Mucosa of descending colon (tissue), 3 donors: ENCODE measurements at regions not wholly inside any gene's neighbourhood (a gene's known extent, or its start where the extent isn't known, plus 50 kb on each side); places are given as distances from the start of the nearest gene placed in this dataset.

Source experiments
- ATAC-seq: fragments of 200-7000 bp; cut with Tn5 transposase; one replicate; pipeline ENCODE4 v1.9.1; 2020; ENCODE audit warnings: mild to moderate bottlenecking, moderate library complexity
- DNase-seq, 3 donors: peaks; one replicate each; pipeline ENCODE4 v3.0.0-alpha.2; 2020
- H3K36me3 ChIP-seq: fragments of 200-600 bp; one replicate; pipeline ENCODE4 v1.8.0; 2021; ENCODE audit warnings: low read depth, mild to moderate bottlenecking
- H3K4me1 ChIP-seq: fragments of 200-600 bp; one replicate; pipeline ENCODE4 v1.8.0; 2021; ENCODE audit warnings: low read depth, mild to moderate bottlenecking
- H3K4me3 ChIP-seq: fragments of 200-600 bp; one replicate; pipeline ENCODE4 v1.8.0; 2021; ENCODE audit warnings: mild to moderate bottlenecking
- H3K9me3 ChIP-seq: fragments of 200-600 bp; one replicate; pipeline ENCODE4 v1.8.0; 2021; ENCODE audit warnings: mild to moderate bottlenecking
- intact Hi-C, 2 donors: fragments of 100-400 bp; cut with DNase I in 1 of 2; cut with micrococcal nuclease in 1 of 2; formaldehyde crosslinking; loops; one replicate each; pipeline versions ENCODE4 v1.11.0 to v1.11.1; 2022; cut with DNase I, micrococcal nuclease
- TF ChIP-seq, protein P1 (sequence below): fragments of 200-600 bp; IDR thresholded peaks from one replicate; pipeline ENCODE4 v1.8.0; 2022; ENCODE audit warnings: antibody characterized with exemption, mild to moderate bottlenecking
- donor health status: DM: no; HTN: no; CAD: no; lungs with moderate emphysema.
- donor health status: DM: no; HTN: no; CAD: no.
- donor health status: DM: no; HTN: yes; CAD: no.

GRCh38 chr15:56538901-56539545 is 74.1 kb upstream of the MNS1 start:
- ATAC-seq (no peak), DNase-seq (no peak)
- Histone ChIP-seq H3K4me3 (no peak overlapping the region), H3K9me3 (peaks cover under 1% of the 10 kb centered on the region), H3K36me3 (no peaks in the 10 kb centered on the region), H3K4me1 (no peaks in the 10 kb centered on the region)
- TF ChIP-seq, protein P1, sequence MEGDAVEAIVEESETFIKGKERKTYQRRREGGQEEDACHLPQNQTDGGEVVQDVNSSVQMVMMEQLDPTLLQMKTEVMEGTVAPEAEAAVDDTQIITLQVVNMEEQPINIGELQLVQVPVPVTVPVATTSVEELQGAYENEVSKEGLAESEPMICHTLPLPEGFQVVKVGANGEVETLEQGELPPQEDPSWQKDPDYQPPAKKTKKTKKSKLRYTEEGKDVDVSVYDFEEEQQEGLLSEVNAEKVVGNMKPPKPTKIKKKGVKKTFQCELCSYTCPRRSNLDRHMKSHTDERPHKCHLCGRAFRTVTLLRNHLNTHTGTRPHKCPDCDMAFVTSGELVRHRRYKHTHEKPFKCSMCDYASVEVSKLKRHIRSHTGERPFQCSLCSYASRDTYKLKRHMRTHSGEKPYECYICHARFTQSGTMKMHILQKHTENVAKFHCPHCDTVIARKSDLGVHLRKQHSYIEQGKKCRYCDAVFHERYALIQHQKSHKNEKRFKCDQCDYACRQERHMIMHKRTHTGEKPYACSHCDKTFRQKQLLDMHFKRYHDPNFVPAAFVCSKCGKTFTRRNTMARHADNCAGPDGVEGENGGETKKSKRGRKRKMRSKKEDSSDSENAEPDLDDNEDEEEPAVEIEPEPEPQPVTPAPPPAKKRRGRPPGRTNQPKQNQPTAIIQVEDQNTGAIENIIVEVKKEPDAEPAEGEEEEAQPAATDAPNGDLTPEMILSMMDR: no peak
- intact Hi-C loops: no loop called here

GRCh38 chr15:56537881-56538280 is 72.9 kb upstream of the MNS1 start:
- TF ChIP-seq, protein P1: no peak
- Histone ChIP-seq H3K4me3 (no peak overlapping the region), H3K36me3 (no peaks in the 10 kb centered on the region), H3K9me3 (no peaks in the 10 kb centered on the region), H3K4me1 (no peaks in the 10 kb centered on the region)
- peak; percentile 35 to 48 (median 37) for DNase-seq
- intact Hi-C loops: no loop called here
- ATAC-seq: peak; percentile 45

- ATAC-seq (no peak), DNase-seq (no peak)
- H3K4me1 ChIP-seq: no peaks in the 10 kb centered on the region
- no peaks in the 10 kb centered on the region for H3K9me3 ChIP-seq
- intact Hi-C loops: no loop called here
- no peak overlapping the region for H3K4me3 ChIP-seq
- TF ChIP-seq, protein P1: no peak
- no peaks in the 10 kb centered on the region for H3K36me3 ChIP-seq
These were observed 69.8 kb upstream of the MNS1 start for GRCh38 chr15:56534728-56535127.

DNA sequence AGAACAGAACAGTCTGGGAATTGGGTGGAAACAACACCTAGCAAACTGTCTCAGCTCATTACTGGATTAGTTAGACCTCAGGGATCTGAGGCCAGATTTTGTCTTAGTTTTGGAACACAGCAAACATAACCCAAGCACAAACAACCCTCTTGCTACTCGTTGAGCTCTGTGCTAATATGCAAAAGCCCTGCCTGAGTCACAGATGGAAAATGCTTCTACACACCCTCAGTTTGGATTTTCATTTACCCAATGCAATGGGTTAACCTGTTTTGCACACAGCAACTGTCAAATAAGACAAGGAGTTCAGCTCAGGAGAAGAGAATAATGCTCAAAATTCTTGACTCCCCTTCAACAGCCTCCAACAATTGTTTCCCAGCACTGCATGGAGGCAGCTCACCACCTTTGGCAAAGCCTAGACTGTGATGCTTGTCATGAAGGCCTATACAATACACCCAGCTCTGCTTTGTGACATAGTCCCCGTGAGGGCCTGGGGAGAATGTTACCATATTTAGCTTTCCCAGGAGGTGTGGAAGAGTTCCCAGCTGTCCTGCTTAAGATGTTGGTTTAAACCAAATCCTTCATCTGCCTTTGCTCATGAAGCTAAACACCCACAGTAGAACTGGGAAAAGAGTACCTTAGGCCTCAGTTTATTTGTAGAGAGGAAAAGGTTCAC is 68.9 kb upstream of the MNS1 start:
- Histone ChIP-seq H3K4me3 (no peak overlapping the region), H3K36me3 (no peaks in the 10 kb centered on the region), H3K4me1 (no peaks in the 10 kb centered on the region), H3K9me3 (no peaks in the 10 kb centered on the region)
- ATAC-seq: no peak
- TF ChIP-seq, protein P1: no peak
- no peak for DNase-seq
- intact Hi-C loops: no loop called here

GRCh38 chr15:56532721-56533460 is 68.0 kb upstream of the MNS1 start:
- H3K4me3 ChIP-seq: no peak overlapping the region
- ATAC-seq: no peak
- no peaks in the 10 kb centered on the region for H3K4me1 ChIP-seq
- TF ChIP-seq, protein P1: no peak
- no peaks in the 10 kb centered on the region for H3K36me3 ChIP-seq
- intact Hi-C loops: no loop called here
- DNase-seq: no peak
- H3K9me3 ChIP-seq: no peaks in the 10 kb centered on the region
